ENCODE measurements at regions not wholly inside any gene's neighbourhood (a gene's known extent, or its start where the extent isn't known, plus 50 kb on each side); places are given as distances from the start of the nearest gene placed in this dataset.

- TF ChIP-seq CTCF (IDR thresholded peaks at IDR 0.05; ENCODE audit: low read depth, low read length): no peak
- no peak for DNase-seq (ENCODE audit: low read depth in 2 of 2)
- H3K4me3 ChIP-seq (replicated peaks in 1 of 2; ENCODE audit: low read depth in 2 of 2, low read length in 2 of 2): no peak overlapping the region
These were observed 773.0 kb downstream of the MTRR start for GRCh38 chr5:8641786-8642505.

- TF ChIP-seq CTCF (IDR thresholded peaks at IDR 0.05; ENCODE audit: low read depth, low read length): no peak
- no peak for DNase-seq (ENCODE audit: low read depth in 2 of 2)
- H3K4me3 ChIP-seq (replicated peaks in 1 of 2; ENCODE audit: low read depth in 2 of 2, low read length in 2 of 2): no peak overlapping the region
These were observed 775.4 kb downstream of the MTRR start for GRCh38 chr5:8644377-8644776.

GRCh38 chr5:8647111-8647510, 778.2 kb downstream of the MTRR start:
- DNase-seq (ENCODE audit: low read depth in 2 of 2): no peak
- no peak for TF ChIP-seq CTCF (IDR thresholded peaks at IDR 0.05; ENCODE audit: low read depth, low read length)
- no peak overlapping the region for H3K4me3 ChIP-seq (replicated peaks in 1 of 2; ENCODE audit: low read depth in 2 of 2, low read length in 2 of 2)

- no peak for DNase-seq (ENCODE audit: low read depth in 2 of 2)
- no peak for TF ChIP-seq CTCF (IDR thresholded peaks at IDR 0.05; ENCODE audit: low read depth, low read length)
- no peak overlapping the region for H3K4me3 ChIP-seq (replicated peaks in 1 of 2; ENCODE audit: low read depth in 2 of 2, low read length in 2 of 2)
These were observed 781.2 kb downstream of the MTRR start for GRCh38 chr5:8650186-8650585.

GRCh38 chr5:8660133-8660893, 791.4 kb downstream of the MTRR start:
- TF ChIP-seq CTCF (IDR thresholded peaks at IDR 0.05; ENCODE audit: low read depth, low read length): no peak
- DNase-seq (ENCODE audit: low read depth in 2 of 2): no peak
- no peak overlapping the region for H3K4me3 ChIP-seq (replicated peaks in 1 of 2; ENCODE audit: low read depth in 2 of 2, low read length in 2 of 2)

GRCh38 chr5:8663374-8663773, 794.4 kb downstream of the MTRR start:
- H3K4me3 ChIP-seq (replicated peaks in 1 of 2; ENCODE audit: low read depth in 2 of 2, low read length in 2 of 2): no peak overlapping the region
- TF ChIP-seq CTCF (IDR thresholded peaks at IDR 0.05; ENCODE audit: low read depth, low read length): no peak
- DNase-seq (ENCODE audit: low read depth in 2 of 2): no peak

Data from cardiac fibroblast (primary cell).